ENCODE measurements at regions not wholly inside any gene's neighbourhood (a gene's known extent, or its start where the extent isn't known, plus 50 kb on each side); places are given as distances from the start of the nearest gene placed in this dataset.

DNA sequence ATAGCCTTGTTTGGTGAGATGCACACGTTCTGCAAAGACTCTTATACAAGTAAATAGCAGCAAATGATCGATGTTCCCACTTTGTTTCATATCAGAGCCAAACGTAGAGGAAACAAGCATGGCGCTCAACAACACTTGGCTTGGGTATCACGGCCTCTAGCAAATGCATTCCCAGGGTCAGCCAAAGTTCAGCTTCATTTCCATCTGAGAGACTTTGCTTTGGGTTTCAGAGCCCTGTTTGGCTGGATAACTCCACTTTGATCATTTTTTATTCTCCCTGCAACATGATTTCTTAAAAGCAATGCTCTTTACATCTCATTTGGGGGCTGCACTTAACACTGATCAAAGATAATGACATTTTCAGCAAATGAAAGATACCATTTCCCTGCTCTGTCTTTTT lies 199.2 kb upstream of the FAM9B start:
- Mint-ChIP-seq H3K27me3 (ENCODE audit: unreplicated experiment) (no peaks in the 10 kb centered on the region), H3K27ac (ENCODE audit: unreplicated experiment) (no peak overlapping the region), H3K4me1 (ENCODE audit: low read depth, unreplicated experiment) (peaks cover 9% of the 10 kb centered on the region), H3K4me3 (ENCODE audit: low read depth, unreplicated experiment) (no peak overlapping the region), H3K36me3 (ENCODE audit: insufficient read depth, unreplicated experiment) (no peaks in the 10 kb centered on the region), H3K9me3 (ENCODE audit: low read depth, unreplicated experiment) (peaks cover 3% of the 10 kb centered on the region)
- no TSS peak for BruUV-seq (replicated peaks)
- CTCF ChIA-PET, result no interaction called here
- intact Hi-C loops (cut with micrococcal nuclease; ENCODE audit: unreplicated experiment), result no loop called here
- DNase-seq, result no peak
- TF ChIP-seq, protein P1, sequence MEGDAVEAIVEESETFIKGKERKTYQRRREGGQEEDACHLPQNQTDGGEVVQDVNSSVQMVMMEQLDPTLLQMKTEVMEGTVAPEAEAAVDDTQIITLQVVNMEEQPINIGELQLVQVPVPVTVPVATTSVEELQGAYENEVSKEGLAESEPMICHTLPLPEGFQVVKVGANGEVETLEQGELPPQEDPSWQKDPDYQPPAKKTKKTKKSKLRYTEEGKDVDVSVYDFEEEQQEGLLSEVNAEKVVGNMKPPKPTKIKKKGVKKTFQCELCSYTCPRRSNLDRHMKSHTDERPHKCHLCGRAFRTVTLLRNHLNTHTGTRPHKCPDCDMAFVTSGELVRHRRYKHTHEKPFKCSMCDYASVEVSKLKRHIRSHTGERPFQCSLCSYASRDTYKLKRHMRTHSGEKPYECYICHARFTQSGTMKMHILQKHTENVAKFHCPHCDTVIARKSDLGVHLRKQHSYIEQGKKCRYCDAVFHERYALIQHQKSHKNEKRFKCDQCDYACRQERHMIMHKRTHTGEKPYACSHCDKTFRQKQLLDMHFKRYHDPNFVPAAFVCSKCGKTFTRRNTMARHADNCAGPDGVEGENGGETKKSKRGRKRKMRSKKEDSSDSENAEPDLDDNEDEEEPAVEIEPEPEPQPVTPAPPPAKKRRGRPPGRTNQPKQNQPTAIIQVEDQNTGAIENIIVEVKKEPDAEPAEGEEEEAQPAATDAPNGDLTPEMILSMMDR (IDR thresholded peaks at IDR 0.05; ENCODE audit: unreplicated experiment), result no peak

DNA sequence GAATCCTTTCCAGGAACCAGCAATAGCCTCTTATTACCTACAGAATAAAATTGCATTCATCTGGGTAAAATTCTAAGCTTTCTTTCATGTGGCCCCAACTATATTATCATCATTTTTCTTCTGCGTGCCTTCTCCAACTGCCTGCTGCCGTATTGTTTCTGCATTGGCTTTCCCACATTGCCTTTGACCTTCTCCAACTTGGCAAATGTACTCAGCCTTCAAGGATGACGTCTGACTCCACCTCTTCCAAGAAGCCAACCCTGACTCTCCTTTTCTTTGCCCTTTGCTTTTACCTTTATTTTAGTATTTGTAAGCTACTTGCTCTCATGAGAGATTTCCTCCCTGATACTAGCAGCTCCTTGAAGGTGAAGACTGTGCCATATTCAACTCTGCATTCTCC lies 200.4 kb upstream of the FAM9B start:
- CTCF ChIA-PET, result no interaction called here
- intact Hi-C loops (cut with micrococcal nuclease; ENCODE audit: unreplicated experiment), result no loop called here
- no TSS peak for BruUV-seq (replicated peaks)
- no peak for DNase-seq
- Mint-ChIP-seq H3K4me1 (ENCODE audit: low read depth, unreplicated experiment) (peaks cover 9% of the 10 kb centered on the region), H3K4me3 (ENCODE audit: low read depth, unreplicated experiment) (no peak overlapping the region), H3K27me3 (ENCODE audit: unreplicated experiment) (no peaks in the 10 kb centered on the region), H3K27ac (ENCODE audit: unreplicated experiment) (no peak overlapping the region), H3K9me3 (ENCODE audit: low read depth, unreplicated experiment) (peaks cover 3% of the 10 kb centered on the region), H3K36me3 (ENCODE audit: insufficient read depth, unreplicated experiment) (no peaks in the 10 kb centered on the region)
- TF ChIP-seq, protein P1 (IDR thresholded peaks at IDR 0.05; ENCODE audit: unreplicated experiment), result no peak

DNA sequence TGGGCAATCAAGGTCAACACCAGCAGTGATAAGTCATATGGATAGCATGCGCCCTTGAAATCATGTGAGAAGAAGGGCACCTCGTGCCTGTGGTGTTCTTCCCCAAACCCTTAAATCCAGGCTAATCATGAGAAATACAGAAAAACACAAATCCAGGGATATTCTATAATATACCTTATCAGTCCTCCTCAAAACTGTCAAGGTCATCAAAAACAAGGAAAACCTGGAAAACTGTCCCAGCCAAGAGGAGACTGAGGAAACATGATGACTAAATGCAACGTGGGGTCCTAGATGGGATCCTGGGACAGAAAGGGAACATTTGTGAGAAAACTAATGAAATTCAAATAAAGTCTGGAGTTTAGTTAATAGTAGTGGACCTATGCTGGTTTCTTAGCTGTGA lies 201.8 kb upstream of the FAM9B start:
- no TSS peak for BruUV-seq (replicated peaks)

DNA sequence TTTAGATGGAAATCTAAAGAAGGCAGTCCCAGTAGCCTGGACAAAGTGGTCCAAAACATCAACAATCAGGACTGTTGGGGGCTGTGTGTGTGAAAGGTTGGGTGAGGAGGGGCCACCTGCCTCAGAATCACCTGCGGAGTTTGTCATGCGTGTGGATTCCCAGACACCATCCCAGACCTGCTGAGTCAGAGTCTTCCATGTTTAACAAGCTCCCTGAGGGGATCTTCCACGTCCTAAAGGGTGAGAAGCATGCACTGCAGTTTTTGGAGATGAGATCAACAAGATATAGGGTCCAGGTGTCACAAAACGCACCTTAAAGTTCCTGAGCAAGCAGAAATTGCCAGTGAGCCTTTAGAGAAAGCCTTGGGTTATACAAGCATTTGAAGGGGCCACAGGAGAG lies 207.0 kb upstream of the FAM9B start:
- H3K36me3 Mint-ChIP-seq (ENCODE audit: insufficient read depth, unreplicated experiment), result no peaks in the 10 kb centered on the region
- no peaks in the 10 kb centered on the region for H3K4me1 Mint-ChIP-seq (ENCODE audit: low read depth, unreplicated experiment)
- intact Hi-C loops (cut with micrococcal nuclease; ENCODE audit: unreplicated experiment), result no loop called here
- no peak overlapping the region for H3K4me3 Mint-ChIP-seq (ENCODE audit: low read depth, unreplicated experiment)
- H3K9me3 Mint-ChIP-seq (ENCODE audit: low read depth, unreplicated experiment), result no peaks in the 10 kb centered on the region
- no peaks in the 10 kb centered on the region for H3K27me3 Mint-ChIP-seq (ENCODE audit: unreplicated experiment)
- DNase-seq, result no peak
- CTCF ChIA-PET, result no interaction called here
- no TSS peak for BruUV-seq (replicated peaks)
- no peak overlapping the region for H3K27ac Mint-ChIP-seq (ENCODE audit: unreplicated experiment)
- TF ChIP-seq, protein P1 (IDR thresholded peaks at IDR 0.05; ENCODE audit: unreplicated experiment), result no peak

More for the DNA sequence above, 201.8 kb upstream of the FAM9B start:
- Mint-ChIP-seq H3K4me3 (ENCODE audit: low read depth, unreplicated experiment) (no peak overlapping the region), H3K9me3 (ENCODE audit: low read depth, unreplicated experiment) (peaks cover 3% of the 10 kb centered on the region), H3K27me3 (ENCODE audit: unreplicated experiment) (no peaks in the 10 kb centered on the region), H3K36me3 (ENCODE audit: insufficient read depth, unreplicated experiment) (no peaks in the 10 kb centered on the region), H3K4me1 (ENCODE audit: low read depth, unreplicated experiment) (peaks cover 9% of the 10 kb centered on the region), H3K27ac (ENCODE audit: unreplicated experiment) (no peak overlapping the region)
- CTCF ChIA-PET, result no interaction called here
- no peak for DNase-seq
- TF ChIP-seq, protein P1 (IDR thresholded peaks at IDR 0.05; ENCODE audit: unreplicated experiment), result no peak
- intact Hi-C loops (cut with micrococcal nuclease; ENCODE audit: unreplicated experiment), result no loop called here

DNA sequence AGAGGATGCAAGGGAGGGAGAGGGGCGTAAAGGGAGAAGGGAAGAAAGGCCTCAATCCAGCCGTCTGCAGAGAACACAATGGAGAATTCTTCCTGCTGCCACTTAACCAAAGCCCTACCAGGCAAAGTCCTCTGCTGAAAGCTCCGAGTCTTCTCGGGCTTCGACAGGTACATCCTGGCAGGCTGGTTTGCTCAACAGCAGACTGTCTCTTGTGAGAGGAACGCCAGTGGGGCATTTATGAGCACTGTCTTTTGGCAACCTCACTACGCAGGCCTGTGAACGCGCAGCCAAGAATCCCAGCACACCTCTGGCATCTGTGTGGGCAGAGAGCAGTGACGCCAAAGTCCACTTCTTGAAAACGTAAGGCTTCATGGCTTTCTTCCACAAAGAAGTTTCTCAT lies 207.5 kb upstream of the FAM9B start:
- CTCF ChIA-PET, result no interaction called here
- TF ChIP-seq, protein P1 (IDR thresholded peaks at IDR 0.05; ENCODE audit: unreplicated experiment), result no peak

More for the DNA sequence above, 207.5 kb upstream of the FAM9B start:
- intact Hi-C loops (cut with micrococcal nuclease; ENCODE audit: unreplicated experiment), result no loop called here
- Mint-ChIP-seq H3K27me3 (ENCODE audit: unreplicated experiment) (no peaks in the 10 kb centered on the region), H3K4me3 (ENCODE audit: low read depth, unreplicated experiment) (no peak overlapping the region), H3K36me3 (ENCODE audit: insufficient read depth, unreplicated experiment) (no peaks in the 10 kb centered on the region), H3K27ac (ENCODE audit: unreplicated experiment) (no peak overlapping the region), H3K9me3 (ENCODE audit: low read depth, unreplicated experiment) (no peaks in the 10 kb centered on the region), H3K4me1 (ENCODE audit: low read depth, unreplicated experiment) (no peaks in the 10 kb centered on the region)
- no TSS peak for BruUV-seq (replicated peaks)
- no peak for DNase-seq
